K562 (cell line): ENCODE measurements at regions not wholly inside any gene's neighbourhood (a gene's known extent, or its start where the extent isn't known, plus 50 kb on each side); places are given as distances from the start of the nearest gene placed in this dataset.

Experiments
- TEAD4 ChIP-seq, 2 experiments: sonication (generic) in 1 of 2; formaldehyde crosslinking in 1 of 2; IDR thresholded peaks; 2 replicates each; pipeline versions ENCODE4 v1.6.1 to v1.8.0; 2012 to 2022; ENCODE audit warnings: borderline replicate concordance in 1 of 2, inconsistent platforms in 1 of 2, low read length in 1 of 2, mild to moderate bottlenecking in 1 of 2, missing genetic modification reagents in 1 of 2
- ZBTB7A ChIP-seq: IDR thresholded peaks from 2 replicates; pipeline ENCODE4 v1.6.1; 2011; ENCODE audit warnings: low read depth, mild to moderate bottlenecking, low read length, moderate library complexity, borderline replicate concordance; ENCODE audit not compliant: control insufficient read depth
- ZFP30 ChIP-seq: fragments of 250-450 bp; sonication (Bioruptor Pico); IDR thresholded peaks from 2 replicates; pipeline ENCODE4 v1.8.0; 2022; ENCODE audit warnings: moderate library complexity, mild to moderate bottlenecking, inconsistent platforms, borderline replicate concordance
- ZNF431 ChIP-seq: sonication (generic); formaldehyde crosslinking; IDR thresholded peaks from 2 replicates; pipeline ENCODE4 v1.8.0; 2022; ENCODE audit warnings: mild to moderate bottlenecking, missing genetic modification reagents

DNA sequence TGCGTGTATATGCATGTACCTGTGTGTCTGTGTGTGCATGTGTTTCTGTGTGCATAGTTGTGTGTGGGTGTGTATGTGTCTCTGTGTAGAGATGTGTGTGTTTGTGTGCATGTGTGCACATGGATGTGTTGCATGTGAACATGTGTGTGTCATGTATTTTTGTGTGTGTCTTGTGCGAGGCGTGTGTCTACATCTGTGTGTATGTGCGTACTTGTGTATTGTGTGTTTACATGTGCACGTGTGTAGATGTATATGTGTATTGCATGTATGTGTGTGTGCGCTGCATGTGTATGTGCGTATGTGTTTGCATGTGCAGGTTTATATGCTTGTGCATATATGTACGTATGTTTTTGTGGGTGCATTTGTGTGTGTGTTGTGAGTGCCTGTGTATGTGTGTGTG is 735.2 kb downstream of the GALR1 start:
- TF ChIP-seq TEAD4 (IDR thresholded peaks at IDR 0.05; ENCODE audit: low read length) (no peak), TEAD4 (CRISPR knock-in tag; IDR thresholded peaks at IDR 0.05; ENCODE audit: borderline replicate concordance) (no peak), ZNF431 (CRISPR knock-in tag) (no peak), ZBTB7A (no peak), ZFP30 (CRISPR knock-in tag) (no peak)
